Urothelium cell line (cell line): ENCODE measurements at regions not wholly inside any gene's neighbourhood (a gene's known extent, or its start where the extent isn't known, plus 50 kb on each side); places are given as distances from the start of the nearest gene placed in this dataset.

Source experiments
- DNase-seq: peaks from one replicate; pipeline ENCODE4 v3.0.0; 2011; ENCODE audit warnings: low spot score, mixed read lengths
- FAIRE-seq: peaks from 2 replicates; lab custom pipeline; 2011; peaks lifted over from hg19 to GRCh38; lab: Jason Lieb, UNC

- no peak for DNase-seq
- FAIRE-seq, result no peak
These were observed 762.6 kb upstream of the GOLIM4 start for GRCh38 chr3:168858327-168858726.

- no peak for FAIRE-seq
- no peak for DNase-seq
These were observed 754.4 kb upstream of the GOLIM4 start for GRCh38 chr3:168850109-168850508.

GRCh38 chr3:168847291-168847883 is 751.7 kb upstream of the GOLIM4 start:
- FAIRE-seq (no peak), DNase-seq (peak; percentile 8)

GRCh38 chr3:168844894-168845482 is 749.3 kb upstream of the GOLIM4 start:
- DNase-seq, result no peak
- FAIRE-seq, result no peak

GRCh38 chr3:168844472-168844871 is 748.7 kb upstream of the GOLIM4 start:
- FAIRE-seq (no peak), DNase-seq (no peak)

GRCh38 chr3:168843481-168843880 is 747.8 kb upstream of the GOLIM4 start:
- DNase-seq, result no peak
- FAIRE-seq, result no peak

- DNase-seq, result no peak
- FAIRE-seq, result no peak
These were observed 743.9 kb upstream of the GOLIM4 start for GRCh38 chr3:168839653-168840052.

GRCh38 chr3:168834558-168834957 is 738.8 kb upstream of the GOLIM4 start:
- no peak for DNase-seq
- no peak for FAIRE-seq

- DNase-seq (no peak), FAIRE-seq (no peak)
These were observed 733.2 kb upstream of the GOLIM4 start for GRCh38 chr3:168828943-168829342.

GRCh38 chr3:168828536-168828935 is 732.8 kb upstream of the GOLIM4 start:
- DNase-seq (no peak), FAIRE-seq (no peak)

GRCh38 chr3:168828014-168828413 is 732.3 kb upstream of the GOLIM4 start:
- FAIRE-seq, result no peak
- DNase-seq, result no peak

GRCh38 chr3:168824107-168824506 is 728.4 kb upstream of the GOLIM4 start:
- DNase-seq, result no peak
- FAIRE-seq, result no peak

- no peak for DNase-seq
- FAIRE-seq, result no peak
These were observed 727.7 kb upstream of the GOLIM4 start for GRCh38 chr3:168823466-168823865.

GRCh38 chr3:168820810-168821415 is 725.2 kb upstream of the GOLIM4 start:
- FAIRE-seq, result no peak
- DNase-seq, result no peak

- DNase-seq, result no peak
- no peak for FAIRE-seq
These were observed 721.5 kb upstream of the GOLIM4 start for GRCh38 chr3:168817177-168817576.

- FAIRE-seq, result no peak
These were observed 720.2 kb upstream of the GOLIM4 start for GRCh38 chr3:168815946-168816345.

GRCh38 chr3:168813225-168813802 is 717.6 kb upstream of the GOLIM4 start:
- FAIRE-seq, result no peak

More at GRCh38 chr3:168815946-168816345, 720.2 kb upstream of the GOLIM4 start:
- DNase-seq, result no peak

GRCh38 chr3:168812234-168812633 is 716.5 kb upstream of the GOLIM4 start:
- DNase-seq (no peak), FAIRE-seq (no peak)

More at GRCh38 chr3:168813225-168813802, 717.6 kb upstream of the GOLIM4 start:
- no peak for DNase-seq

- FAIRE-seq, result no peak
- DNase-seq, result no peak
These were observed 712.9 kb upstream of the GOLIM4 start for GRCh38 chr3:168808596-168808995.

GRCh38 chr3:168807448-168807847 is 711.7 kb upstream of the GOLIM4 start:
- no peak for FAIRE-seq

GRCh38 chr3:168806871-168807270 is 711.1 kb upstream of the GOLIM4 start:
- DNase-seq, result no peak
- no peak for FAIRE-seq

More at GRCh38 chr3:168807448-168807847, 711.7 kb upstream of the GOLIM4 start:
- DNase-seq, result no peak

- FAIRE-seq (no peak), DNase-seq (no peak)
These were observed 707.8 kb upstream of the GOLIM4 start for GRCh38 chr3:168803536-168803935.
